Stimulated activated naive B cell treated with anti-CD40 and anti-IgM and Interleukin-4, amounts not matched to agents 10 μg/mL and 1 μg/mL and 100 μg/mL, for 72 hours (primary cell): ENCODE measurements at regions not wholly inside any gene's neighbourhood (a gene's known extent, or its start where the extent isn't known, plus 50 kb on each side); places are given as distances from the start of the nearest gene placed in this dataset.

Experiments
- ATAC-seq, 2 donors: fragments of 150-1000 bp; cut with Tn5 transposase; replicated peaks; 2 replicates each; pipeline ENCODE4 v1.10.0; 2021; ENCODE audit warnings: moderate library complexity in 1 of 2
- DNase-seq: peaks from one replicate; pipeline ENCODE4 v3.0.0; 2021
- H3K27ac Mint-ChIP-seq: one replicate; pipeline ENCODE4 v1.8.0; 2022; ENCODE audit warnings: mild to moderate bottlenecking, mixed read lengths
- H3K27me3 Mint-ChIP-seq, 2 donors: one replicate each; pipeline ENCODE4 v1.8.0; 2022; ENCODE audit warnings: mixed read lengths in 2 of 2
- H3K36me3 Mint-ChIP-seq, 2 donors: one replicate each; pipeline ENCODE4 v1.8.0; 2022; ENCODE audit warnings: mixed read lengths in 2 of 2, mild to moderate bottlenecking in 1 of 2
- H3K4me1 Mint-ChIP-seq, 2 donors: one replicate each; pipeline ENCODE4 v1.8.0; 2022; ENCODE audit warnings: mixed read lengths in 2 of 2, mild to moderate bottlenecking in 1 of 2
- H3K4me3 Mint-ChIP-seq, 2 donors: one replicate each; pipeline ENCODE4 v1.8.0; 2022; ENCODE audit warnings: mild to moderate bottlenecking in 2 of 2, mixed read lengths in 2 of 2, moderate library complexity in 1 of 2
- H3K9me3 Mint-ChIP-seq, 2 donors: one replicate each; pipeline ENCODE4 v1.8.0; 2022; ENCODE audit warnings: mixed read lengths in 2 of 2, mild to moderate bottlenecking in 1 of 2

DNA sequence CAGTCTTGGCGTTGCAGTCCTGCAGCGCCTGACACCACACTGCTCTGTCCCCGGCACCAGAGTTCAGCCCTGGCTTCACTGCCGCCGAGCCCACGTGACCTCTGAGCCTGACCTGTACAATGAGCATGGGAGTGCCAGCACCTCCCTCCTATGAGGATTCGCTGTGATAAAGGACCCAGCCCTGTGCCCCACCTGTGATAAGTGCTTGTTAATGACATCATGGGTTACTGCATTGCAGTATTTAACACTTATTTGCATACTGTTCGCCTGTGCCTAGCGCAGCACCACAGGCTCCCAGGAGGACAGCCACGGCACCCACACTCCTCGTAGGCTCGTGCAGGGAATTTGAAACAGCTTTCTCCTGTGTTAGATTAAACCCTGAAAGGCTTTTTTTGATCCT lies 118.2 kb upstream of the GSC start:
- Mint-ChIP-seq H3K4me1 (no peaks in the 10 kb centered on the region), H3K27me3 (peaks cover 4 to 17% of the 10 kb centered on the region in 2 donors), H3K27ac (no peak overlapping the region), H3K4me3 (no peak overlapping the region), H3K36me3 (no peaks in the 10 kb centered on the region), H3K9me3 (no peaks in the 10 kb centered on the region)
- DNase-seq (no peak), ATAC-seq (no peak)

- no peak overlapping the region for H3K27ac Mint-ChIP-seq
- H3K27me3 Mint-ChIP-seq: peaks cover 4 to 17% of the 10 kb centered on the region in 2 donors
- ATAC-seq: no peak
- no peaks in the 10 kb centered on the region for H3K36me3 Mint-ChIP-seq
- DNase-seq: no peak
- no peaks in the 10 kb centered on the region for H3K4me1 Mint-ChIP-seq
- H3K9me3 Mint-ChIP-seq: no peaks in the 10 kb centered on the region
- H3K4me3 Mint-ChIP-seq: no peak overlapping the region
Observed at GRCh38 chr14:94887591-94887990, 117.7 kb upstream of the GSC start.

DNA sequence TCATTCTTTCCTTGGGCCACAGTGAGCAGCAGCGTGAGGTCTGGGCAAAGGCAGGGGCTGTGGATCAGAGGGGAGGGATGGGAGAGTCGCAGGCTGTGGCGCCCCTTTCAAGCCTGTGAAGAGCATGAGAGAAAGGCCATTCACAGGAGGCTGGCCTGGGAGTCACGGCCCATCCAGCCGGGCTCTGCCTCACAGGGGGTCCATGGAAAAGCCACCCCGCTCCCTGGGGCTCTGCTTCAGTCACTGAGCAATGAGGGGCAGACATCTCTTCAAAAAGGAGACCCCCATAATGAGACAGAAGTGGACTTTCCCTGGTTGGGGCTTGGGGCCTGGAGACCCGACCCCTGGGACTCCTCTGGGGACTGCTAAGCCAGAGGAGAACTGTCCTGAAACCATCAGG lies 117.0 kb upstream of the GSC start:
- no peak overlapping the region for H3K27ac Mint-ChIP-seq
- H3K4me3 Mint-ChIP-seq: no peak overlapping the region
- peaks cover 3 to 5% of the 10 kb centered on the region in 2 donors for H3K9me3 Mint-ChIP-seq
- peaks cover 4 to 17% of the 10 kb centered on the region in 2 donors for H3K27me3 Mint-ChIP-seq
- ATAC-seq (no peak), DNase-seq (no peak)
- H3K4me1 Mint-ChIP-seq: no peaks in the 10 kb centered on the region
- H3K36me3 Mint-ChIP-seq: no peaks in the 10 kb centered on the region

GRCh38 chr14:94885481-94886155 lies 115.7 kb upstream of the GSC start:
- peaks cover 4 to 17% of the 10 kb centered on the region in 2 donors for H3K27me3 Mint-ChIP-seq

DNA sequence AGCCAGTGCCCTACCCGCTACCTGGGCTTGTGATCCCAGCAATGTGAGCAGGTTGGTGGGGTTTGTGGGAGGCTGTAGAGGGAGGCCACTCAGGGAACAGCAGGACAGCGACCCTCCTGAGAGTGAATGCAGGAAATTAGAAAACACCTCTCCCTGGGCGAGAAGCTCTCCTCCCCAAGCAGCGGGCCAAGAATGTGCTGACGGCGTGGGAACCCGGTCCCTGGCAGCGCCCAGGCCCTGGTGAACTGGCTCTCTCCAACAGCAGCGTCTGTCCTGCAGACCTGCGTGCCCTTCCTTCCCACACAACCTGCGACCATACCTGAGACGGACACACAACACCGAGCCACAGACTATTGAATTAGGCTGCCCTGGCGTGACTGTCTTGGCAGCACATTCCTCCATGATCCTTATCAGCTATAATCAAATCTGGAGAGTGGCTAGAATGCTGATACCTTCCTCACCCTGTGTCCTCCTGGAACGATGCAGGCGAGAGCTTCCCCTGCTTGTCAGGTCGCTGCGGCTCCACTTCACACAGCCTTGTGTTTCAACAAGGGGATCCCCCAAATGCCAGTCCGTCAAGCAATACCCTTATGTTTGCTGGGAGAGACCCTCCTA lies 114.8 kb upstream of the GSC start:
- no peak for DNase-seq
- no peak overlapping the region for H3K27ac Mint-ChIP-seq

More at GRCh38 chr14:94885481-94886155, 115.7 kb upstream of the GSC start:
- ATAC-seq (no peak), DNase-seq (no peak)
- no peak overlapping the region for H3K4me3 Mint-ChIP-seq
- H3K9me3 Mint-ChIP-seq: peaks cover 3 to 7% of the 10 kb centered on the region in 2 donors
- no peaks in the 10 kb centered on the region for H3K36me3 Mint-ChIP-seq
- H3K4me1 Mint-ChIP-seq: no peaks in the 10 kb centered on the region
- H3K27ac Mint-ChIP-seq: no peak overlapping the region

DNA sequence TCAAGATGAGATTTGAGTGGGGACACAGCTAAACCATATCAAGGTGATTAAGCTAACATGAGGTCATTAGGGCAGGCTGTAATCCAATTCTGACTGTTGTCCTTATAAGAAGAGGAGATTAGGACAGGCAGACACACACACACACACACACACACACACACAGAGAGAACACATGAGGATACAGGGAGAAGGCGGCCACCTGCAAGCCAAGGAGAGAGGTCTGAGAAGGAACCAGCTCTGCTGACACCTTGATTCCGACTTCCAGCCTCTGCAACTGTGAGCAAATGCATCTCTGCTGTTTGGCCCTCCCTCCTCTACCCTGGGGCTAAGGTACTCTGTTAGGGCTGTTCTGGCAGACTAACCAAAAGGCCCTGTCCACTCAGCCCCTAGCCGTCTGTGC lies 112.5 kb upstream of the GSC start:
- no peak for ATAC-seq
- Mint-ChIP-seq H3K9me3 (peaks cover 3 to 7% of the 10 kb centered on the region in 2 donors), H3K36me3 (no peaks in the 10 kb centered on the region), H3K4me1 (no peaks in the 10 kb centered on the region), H3K27me3 (peaks cover 12 to 14% of the 10 kb centered on the region in 2 donors), H3K4me3 (no peak overlapping the region), H3K27ac (no peak overlapping the region)
- DNase-seq: no peak

More for the DNA sequence above, 114.8 kb upstream of the GSC start:
- Mint-ChIP-seq H3K36me3 (no peaks in the 10 kb centered on the region), H3K9me3 (peaks cover 3 to 7% of the 10 kb centered on the region in 2 donors), H3K4me3 (no peak overlapping the region), H3K27me3 (peaks cover 4 to 17% of the 10 kb centered on the region in 2 donors), H3K4me1 (no peaks in the 10 kb centered on the region)
- ATAC-seq: no peak

- ATAC-seq: no peak
- no peaks in the 10 kb centered on the region for H3K36me3 Mint-ChIP-seq
- H3K4me1 Mint-ChIP-seq: no peaks in the 10 kb centered on the region
- H3K4me3 Mint-ChIP-seq: no peak overlapping the region
- peaks cover 12 to 24% of the 10 kb centered on the region in 2 donors for H3K27me3 Mint-ChIP-seq
- no peak for DNase-seq
- no peak overlapping the region for H3K27ac Mint-ChIP-seq
- H3K9me3 Mint-ChIP-seq: peaks cover 3 to 7% of the 10 kb centered on the region in 2 donors
Observed at GRCh38 chr14:94880876-94881275, 111.0 kb upstream of the GSC start.

GRCh38 chr14:94880106-94880505 lies 110.2 kb upstream of the GSC start:
- Mint-ChIP-seq H3K36me3 (no peaks in the 10 kb centered on the region), H3K27ac (no peak overlapping the region), H3K27me3 (peaks cover 8 to 21% of the 10 kb centered on the region in 2 donors), H3K9me3 (peaks cover 3 to 7% of the 10 kb centered on the region in 2 donors), H3K4me3 (no peak overlapping the region), H3K4me1 (no peaks in the 10 kb centered on the region)
- DNase-seq (no peak), ATAC-seq (no peak)

DNA sequence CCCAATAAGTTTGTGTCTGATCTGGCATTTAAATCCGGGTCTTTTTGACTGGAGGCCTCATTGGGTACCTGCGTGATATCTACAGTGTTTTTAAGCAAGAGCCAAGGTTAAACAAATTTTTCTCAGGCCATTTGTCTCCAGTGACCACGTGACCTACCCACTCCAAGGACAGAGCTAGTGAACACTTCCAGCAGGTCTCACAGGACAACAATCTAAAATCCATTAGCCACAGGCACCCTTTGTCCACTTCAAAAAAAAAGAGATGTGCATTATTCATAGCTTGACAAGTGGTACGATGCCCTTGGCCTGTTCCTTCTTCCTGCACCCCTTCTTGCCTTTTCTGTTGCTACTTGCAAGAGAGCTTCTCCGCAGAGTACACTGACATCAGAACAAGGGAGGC lies 109.6 kb upstream of the GSC start:
- no peak for DNase-seq
- peaks cover 3 to 7% of the 10 kb centered on the region in 2 donors for H3K9me3 Mint-ChIP-seq
- no peak for ATAC-seq
- peaks cover 8 to 16% of the 10 kb centered on the region in 2 donors for H3K27me3 Mint-ChIP-seq
- no peaks in the 10 kb centered on the region for H3K4me1 Mint-ChIP-seq
- H3K36me3 Mint-ChIP-seq: no peaks in the 10 kb centered on the region
- H3K27ac Mint-ChIP-seq: no peak overlapping the region
- H3K4me3 Mint-ChIP-seq: no peak overlapping the region

DNA sequence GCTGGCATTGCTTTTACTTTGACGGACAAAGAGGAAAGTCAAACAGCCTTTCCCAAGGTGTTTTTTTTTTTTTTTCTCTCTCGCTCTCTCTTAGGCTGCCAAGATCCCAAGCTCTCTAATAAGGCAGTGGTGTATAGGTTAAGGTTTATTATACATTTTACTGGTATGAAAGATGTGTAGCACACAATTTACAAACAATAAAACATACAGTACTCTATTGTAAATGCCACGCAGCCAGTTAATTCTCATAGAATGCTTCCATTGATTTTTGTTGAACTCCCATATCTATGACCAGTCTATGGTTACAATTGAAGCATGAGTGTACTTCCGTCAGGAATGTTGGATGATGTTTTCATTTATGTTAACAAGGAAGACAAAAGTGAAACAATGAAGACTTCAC lies 106.4 kb upstream of the GSC start:
- Mint-ChIP-seq H3K4me3 (no peak overlapping the region), H3K36me3 (no peaks in the 10 kb centered on the region), H3K27ac (no peak overlapping the region), H3K4me1 (no peaks in the 10 kb centered on the region), H3K9me3 (no peaks in the 10 kb centered on the region), H3K27me3 (peaks cover 18 to 29% of the 10 kb centered on the region in 2 donors)
- no peak for DNase-seq
- no peak for ATAC-seq

- H3K4me3 Mint-ChIP-seq: no peak overlapping the region
- H3K27ac Mint-ChIP-seq: no peak overlapping the region
- H3K27me3 Mint-ChIP-seq: peaks cover 22 to 29% of the 10 kb centered on the region in 2 donors
- no peak for DNase-seq
- H3K9me3 Mint-ChIP-seq: no peaks in the 10 kb centered on the region
- H3K36me3 Mint-ChIP-seq: no peaks in the 10 kb centered on the region
- no peaks in the 10 kb centered on the region for H3K4me1 Mint-ChIP-seq
- ATAC-seq: no peak
Observed at GRCh38 chr14:94875256-94875655, 105.3 kb upstream of the GSC start.

DNA sequence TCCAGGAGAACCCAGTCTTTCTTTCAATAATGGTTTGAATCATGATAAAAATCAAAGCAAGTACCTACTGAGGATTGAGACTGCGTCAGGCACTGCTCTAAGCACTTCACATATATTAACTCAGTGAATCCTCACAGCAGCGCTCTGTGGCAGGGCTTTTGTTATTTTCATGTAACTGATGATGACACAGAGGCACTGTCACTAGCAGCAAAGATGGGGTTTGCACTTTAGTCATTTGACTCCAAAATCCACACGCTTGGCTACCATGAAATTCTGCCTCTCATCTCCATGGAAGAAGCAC lies 98.8 kb upstream of the GSC start:
- Mint-ChIP-seq H3K36me3 (no peaks in the 10 kb centered on the region), H3K4me3 (no peak overlapping the region), H3K4me1 (no peaks in the 10 kb centered on the region), H3K27ac (no peak overlapping the region), H3K27me3 (peaks cover 24 to 38% of the 10 kb centered on the region in 2 donors), H3K9me3 (no peaks in the 10 kb centered on the region)
- DNase-seq: no peak
- ATAC-seq: no peak

DNA sequence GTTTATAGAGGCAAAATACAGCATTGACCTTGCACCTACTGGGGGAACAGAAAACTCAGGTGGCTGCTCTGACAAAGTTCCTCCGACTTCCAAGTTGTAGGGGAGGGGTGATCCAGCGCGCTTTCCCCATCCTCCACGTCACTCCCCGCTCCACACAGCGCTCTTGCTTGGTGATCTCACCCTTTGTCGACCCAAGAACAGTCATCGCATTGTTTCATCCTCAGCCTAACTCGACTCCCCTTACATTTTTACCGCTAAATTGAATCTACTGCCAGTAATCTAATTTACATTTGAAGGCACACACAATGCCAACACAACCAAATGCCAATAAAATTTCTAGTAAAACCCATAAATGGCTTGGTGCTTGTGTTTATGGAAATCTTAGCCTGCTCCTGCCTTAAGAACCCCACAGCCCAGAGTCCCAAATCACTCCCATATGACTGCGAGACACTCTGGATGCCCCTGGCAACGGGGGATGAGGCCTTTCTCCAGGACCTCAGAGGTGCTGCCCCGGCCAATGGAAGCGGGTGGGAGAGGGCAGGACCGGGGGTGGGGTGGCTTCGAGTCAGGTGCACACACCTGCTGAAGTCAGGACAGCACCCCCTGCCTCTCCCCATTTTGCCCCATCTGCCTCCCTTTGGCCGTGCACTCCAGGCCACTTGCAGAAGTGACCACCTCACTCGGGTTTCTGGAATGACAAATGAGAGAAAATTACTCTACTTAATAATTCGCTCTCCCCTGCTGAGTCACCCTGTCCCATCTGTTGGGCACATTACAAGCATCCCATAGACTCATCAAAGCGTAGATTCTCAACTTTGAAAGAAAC lies 98.2 kb upstream of the GSC start:
- no peak for ATAC-seq
- Mint-ChIP-seq H3K4me1 (no peaks in the 10 kb centered on the region), H3K4me3 (no peak overlapping the region), H3K27ac (no peak overlapping the region), H3K27me3 (peaks cover 19 to 33% of the 10 kb centered on the region in 2 donors), H3K9me3 (no peaks in the 10 kb centered on the region), H3K36me3 (no peaks in the 10 kb centered on the region)
- DNase-seq: no peak

DNA sequence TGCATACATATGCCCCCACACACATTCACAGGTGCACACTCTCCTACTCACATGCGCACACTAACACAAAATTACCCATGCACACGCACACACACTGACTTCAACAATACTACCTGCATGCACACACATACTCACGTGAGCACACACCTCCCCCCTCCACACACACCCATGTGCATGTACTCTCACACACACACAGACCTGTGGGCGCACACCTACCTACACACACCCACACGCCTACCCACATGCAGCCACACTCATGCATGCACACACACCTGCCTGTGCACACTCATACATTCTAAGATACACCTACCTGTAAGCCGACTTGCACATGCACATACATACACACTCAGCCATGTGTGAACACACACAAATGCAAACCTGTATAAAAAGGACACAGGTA lies 97.3 kb upstream of the GSC start:
- no peaks in the 10 kb centered on the region for H3K9me3 Mint-ChIP-seq
- H3K27me3 Mint-ChIP-seq: peaks cover 26 to 33% of the 10 kb centered on the region in 2 donors
- H3K4me3 Mint-ChIP-seq: no peak overlapping the region
- ATAC-seq: no peak
- H3K36me3 Mint-ChIP-seq: no peaks in the 10 kb centered on the region
- no peak for DNase-seq
- H3K4me1 Mint-ChIP-seq: no peaks in the 10 kb centered on the region
- H3K27ac Mint-ChIP-seq: no peak overlapping the region
